ENCODE measurements at regions not wholly inside any gene's neighbourhood (a gene's known extent, or its start where the extent isn't known, plus 50 kb on each side); places are given as distances from the start of the nearest gene placed in this dataset.

GRCh38 chr1:118298397-118298796, 113.4 kb upstream of the SPAG17 start:
- TF ChIP-seq CTCF (optimal IDR thresholded peaks at IDR 0.05 in 1 of 3, IDR thresholded peaks at IDR 0.05 in 1 of 3, conservative IDR thresholded peaks at IDR 0.05 in 1 of 3; ENCODE audit: extremely low read depth in 1 of 3, insufficient read depth in 2 of 3, low read length in 3 of 3) (no peak), EZH2 (IDR thresholded peaks at IDR 0.05; ENCODE audit: low read length) (no peak)
